C4-2B (cell line): ENCODE measurements at regions not wholly inside any gene's neighbourhood (a gene's known extent, or its start where the extent isn't known, plus 50 kb on each side); places are given as distances from the start of the nearest gene placed in this dataset.

ENCODE experiments used
- CTCF ChIP-seq: fragments of 450-650 bp; conservative IDR thresholded peaks from 2 replicates; pipeline ENCODE4 v1.5.1; 2017; ENCODE audit warnings: mild to moderate bottlenecking
- ZFX ChIP-seq: fragments of 450-650 bp; IDR thresholded peaks from 2 replicates; pipeline ENCODE4 v1.6.1; 2017

GRCh38 chr21:35426897-35427296 is 377.8 kb upstream of the RUNX1 start:
- TF ChIP-seq CTCF: no peak
- TF ChIP-seq ZFX: no peak
